Neutrophil (primary cell): ENCODE measurements at regions not wholly inside any gene's neighbourhood (a gene's known extent, or its start where the extent isn't known, plus 50 kb on each side); places are given as distances from the start of the nearest gene placed in this dataset.
"Not testable (repeated sequence)": the region's sequence is repeated elsewhere in the genome, so short reads cannot be mapped to it uniquely, and the experiment has no call there.

ENCODE experiments used
- H3K27ac ChIP-seq: fragments of 200-600 bp; sonication (generic); 2 replicates; pipeline ENCODE4 v1.5.1; 2016; ENCODE audit warnings: mild to moderate bottlenecking, moderate library complexity
- H3K27me3 ChIP-seq: fragments of 200-600 bp; sonication (generic); 2 replicates; pipeline ENCODE4 v1.6.0; 2016; ENCODE audit warnings: mild to moderate bottlenecking
- H3K36me3 ChIP-seq: fragments of 200-600 bp; sonication (generic); 2 replicates; pipeline ENCODE4 v1.5.1; 2017
- H3K4me1 ChIP-seq, 2 experiments: fragments of 200-600 bp in 1 of 2; sonication (generic) in 1 of 2; 1 replicate in 1 of 2; 2 replicates in 1 of 2; pipeline versions ENCODE4 v1.5.1 to v1.6.1; 2013 to 2016; ENCODE audit warnings: low read depth in 1 of 2, low read length in 1 of 2, mild to moderate bottlenecking in 1 of 2, moderate library complexity in 1 of 2; ENCODE audit not compliant: control insufficient read depth in 1 of 2, insufficient read depth in 1 of 2
- H3K4me3 ChIP-seq, 2 experiments: fragments of 200-600 bp in 1 of 2; sonication (generic) in 1 of 2; 1 replicate in 1 of 2; 2 replicates in 1 of 2; pipeline ENCODE4 v1.5.1; 2013 to 2016; ENCODE audit warnings: low read depth in 1 of 2, low read length in 1 of 2, mild to moderate bottlenecking in 1 of 2, moderate library complexity in 1 of 2
- H3K9me3 ChIP-seq: fragments of 200-600 bp; sonication (generic); 2 replicates; pipeline ENCODE4 v1.5.1; 2016
- TF ChIP-seq, protein P1 (sequence below): fragments of 200-600 bp; sonication (generic); IDR thresholded peaks from 2 replicates; pipeline ENCODE4 v1.5.1; 2016; ENCODE audit warnings: antibody characterized with exemption

- no peak overlapping the region for H3K4me3 ChIP-seq
- H3K27me3 ChIP-seq, result no peaks in the 10 kb centered on the region
- H3K36me3 ChIP-seq, result no peaks in the 10 kb centered on the region
- no peak overlapping the region for H3K27ac ChIP-seq
- H3K9me3 ChIP-seq, result no peaks in the 10 kb centered on the region
- no peaks in the 10 kb centered on the region for H3K4me1 ChIP-seq
- TF ChIP-seq, protein P1, sequence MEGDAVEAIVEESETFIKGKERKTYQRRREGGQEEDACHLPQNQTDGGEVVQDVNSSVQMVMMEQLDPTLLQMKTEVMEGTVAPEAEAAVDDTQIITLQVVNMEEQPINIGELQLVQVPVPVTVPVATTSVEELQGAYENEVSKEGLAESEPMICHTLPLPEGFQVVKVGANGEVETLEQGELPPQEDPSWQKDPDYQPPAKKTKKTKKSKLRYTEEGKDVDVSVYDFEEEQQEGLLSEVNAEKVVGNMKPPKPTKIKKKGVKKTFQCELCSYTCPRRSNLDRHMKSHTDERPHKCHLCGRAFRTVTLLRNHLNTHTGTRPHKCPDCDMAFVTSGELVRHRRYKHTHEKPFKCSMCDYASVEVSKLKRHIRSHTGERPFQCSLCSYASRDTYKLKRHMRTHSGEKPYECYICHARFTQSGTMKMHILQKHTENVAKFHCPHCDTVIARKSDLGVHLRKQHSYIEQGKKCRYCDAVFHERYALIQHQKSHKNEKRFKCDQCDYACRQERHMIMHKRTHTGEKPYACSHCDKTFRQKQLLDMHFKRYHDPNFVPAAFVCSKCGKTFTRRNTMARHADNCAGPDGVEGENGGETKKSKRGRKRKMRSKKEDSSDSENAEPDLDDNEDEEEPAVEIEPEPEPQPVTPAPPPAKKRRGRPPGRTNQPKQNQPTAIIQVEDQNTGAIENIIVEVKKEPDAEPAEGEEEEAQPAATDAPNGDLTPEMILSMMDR, result no peak
These were observed 88.0 kb upstream of the MAPRE2 start for GRCh38 chr18:34953212-34953611.

- H3K9me3 ChIP-seq, H3K4me3 ChIP-seq, H3K27me3 ChIP-seq, H3K4me1 ChIP-seq, H3K27ac ChIP-seq, H3K36me3 ChIP-seq: not testable (repeated sequence)
These were observed 85.7 kb upstream of the MAPRE2 start for GRCh38 chr18:34955494-34955893.

- TF ChIP-seq, protein P1, result no peak
- Histone ChIP-seq H3K4me3 (no peak overlapping the region), H3K36me3 (no peaks in the 10 kb centered on the region), H3K4me1 (no peaks in the 10 kb centered on the region), H3K9me3 (no peaks in the 10 kb centered on the region), H3K27ac (no peak overlapping the region), H3K27me3 (no peaks in the 10 kb centered on the region)
These were observed 84.5 kb upstream of the MAPRE2 start for GRCh38 chr18:34956663-34957062.

- no peaks in the 10 kb centered on the region for H3K4me1 ChIP-seq
- no peaks in the 10 kb centered on the region for H3K27me3 ChIP-seq
- no peak overlapping the region for H3K27ac ChIP-seq
- TF ChIP-seq, protein P1, result no peak
- H3K36me3 ChIP-seq, result no peaks in the 10 kb centered on the region
- H3K4me3 ChIP-seq, result no peak overlapping the region
- no peaks in the 10 kb centered on the region for H3K9me3 ChIP-seq
These were observed 83.9 kb upstream of the MAPRE2 start for GRCh38 chr18:34957119-34957863.

- H3K36me3 ChIP-seq, result no peaks in the 10 kb centered on the region
- H3K4me1 ChIP-seq, result no peaks in the 10 kb centered on the region
- H3K27ac ChIP-seq, result no peak overlapping the region
- H3K4me3 ChIP-seq, result no peak overlapping the region
- no peaks in the 10 kb centered on the region for H3K9me3 ChIP-seq
- TF ChIP-seq, protein P1, result no peak
- no peaks in the 10 kb centered on the region for H3K27me3 ChIP-seq
These were observed 83.4 kb upstream of the MAPRE2 start for GRCh38 chr18:34957864-34958259.

DNA sequence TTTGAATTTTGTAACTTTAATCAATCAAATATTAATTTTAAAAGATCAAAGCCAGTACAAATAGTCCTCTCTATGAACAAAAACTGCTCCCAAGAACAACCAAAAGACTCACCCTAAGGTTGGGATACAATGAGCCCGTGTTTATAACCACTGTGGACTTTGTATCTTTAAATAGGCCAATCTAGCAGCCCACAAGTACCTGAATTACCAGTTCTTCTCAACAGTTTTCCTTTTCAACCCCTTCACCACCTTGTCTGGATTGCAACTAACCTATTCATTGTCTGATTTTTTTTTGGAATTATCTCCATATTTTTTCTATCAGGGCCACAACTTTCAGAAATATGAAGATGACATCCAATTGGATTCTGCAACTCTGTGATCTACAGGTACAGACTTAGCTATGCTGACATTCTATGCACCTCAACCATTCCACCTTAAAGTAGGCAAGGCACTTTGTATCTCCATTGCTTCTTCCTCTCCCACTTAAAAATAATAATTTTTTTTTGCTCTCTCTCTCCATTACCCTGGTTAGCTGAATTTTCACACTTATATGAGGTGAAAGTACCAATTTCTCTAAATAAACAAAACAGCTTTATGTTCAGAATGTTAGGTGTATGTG lies 81.9 kb upstream of the MAPRE2 start:
- no peaks in the 10 kb centered on the region for H3K9me3 ChIP-seq
- no peaks in the 10 kb centered on the region for H3K36me3 ChIP-seq
- H3K4me3 ChIP-seq, result no peak overlapping the region
- TF ChIP-seq, protein P1, result no peak
- H3K27me3 ChIP-seq, result no peaks in the 10 kb centered on the region
- no peaks in the 10 kb centered on the region for H3K4me1 ChIP-seq
- no peak overlapping the region for H3K27ac ChIP-seq
